ENCODE measurements at regions not wholly inside any gene's neighbourhood (a gene's known extent, or its start where the extent isn't known, plus 50 kb on each side); places are given as distances from the start of the nearest gene placed in this dataset.
"Not testable (repeated sequence)": the region's sequence is repeated elsewhere in the genome, so short reads cannot be mapped to it uniquely, and the experiment has no call there.

DNA sequence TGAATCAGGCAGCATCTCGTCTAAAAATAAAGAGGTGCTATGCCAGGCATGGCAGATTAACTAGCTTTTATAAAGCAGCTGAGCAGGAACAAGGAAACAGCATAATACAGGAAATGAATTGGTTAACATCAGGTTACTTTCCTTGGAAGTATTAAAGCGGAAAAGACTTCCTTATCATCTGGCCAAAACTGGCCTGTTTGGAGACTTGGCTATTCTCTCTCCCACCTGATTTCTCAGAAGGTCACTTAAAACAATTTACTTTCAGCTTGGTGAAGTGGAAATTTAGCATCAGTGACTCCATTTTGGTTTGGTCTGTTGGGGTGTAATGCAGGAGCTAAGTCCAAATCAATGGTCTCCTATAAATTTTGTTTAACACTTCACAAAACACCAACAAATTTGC, 191.6 kb downstream of the NUFIP1 start:
- dilution Hi-C loops (cut with MboI; ENCODE audit: extremely low pct_ligation_motif_present, low sequenced_read_pairs) = no loop called here
- Histone ChIP-seq H3K4me3 (ENCODE audit: control insufficient read depth in 2 of 3, extremely low read depth in 1 of 3, insufficient read depth in 2 of 3, low read depth in 1 of 3, low read length in 3 of 3) (no peak overlapping the region), H2AFZ (ENCODE audit: control insufficient read depth, low read length) (no peak overlapping the region), H3K79me2 (ENCODE audit: control insufficient read depth, insufficient read depth, low read length) (no peaks in the 10 kb centered on the region), H3K36me3 (ENCODE audit: control insufficient read depth in 2 of 2, extremely low read depth in 1 of 2, insufficient read depth in 2 of 2, low read length in 2 of 2) (no peaks in the 10 kb centered on the region), H3K9ac (ENCODE audit: control insufficient read depth, extremely low read depth, insufficient read depth, low read length) (no peak overlapping the region), H3K27ac (ENCODE audit: control insufficient read depth, insufficient read depth, low read length) (no peak overlapping the region), H3K27me3 (ENCODE audit: control insufficient read depth, extremely low read depth, insufficient read depth, low read length) (no peaks in the 10 kb centered on the region), H3K4me1 (ENCODE audit: control insufficient read depth, extremely low read depth, insufficient read depth, low read length) (peaks cover 10% of the 10 kb centered on the region), H4K20me1 (ENCODE audit: control insufficient read depth, extremely low read depth, insufficient read depth, low read length) (no peaks in the 10 kb centered on the region), H3K4me2 (ENCODE audit: control insufficient read depth, extremely low read depth, insufficient read depth, low read depth, low read length) (no peak overlapping the region), H3K9me3 (ENCODE audit: control insufficient read depth, low read depth, low read length) (no peaks in the 10 kb centered on the region), H3K9me1 (ENCODE audit: control insufficient read depth, extremely low read depth, insufficient read depth, low read length) (no peaks in the 10 kb centered on the region)
- DNase-seq (ENCODE audit: low read depth, low spot score) (no peak), FAIRE-seq (no peak)
- no peak for TF ChIP-seq EZH2 (IDR thresholded peaks at IDR 0.05; ENCODE audit: low read length)
- TF ChIP-seq, protein P1, sequence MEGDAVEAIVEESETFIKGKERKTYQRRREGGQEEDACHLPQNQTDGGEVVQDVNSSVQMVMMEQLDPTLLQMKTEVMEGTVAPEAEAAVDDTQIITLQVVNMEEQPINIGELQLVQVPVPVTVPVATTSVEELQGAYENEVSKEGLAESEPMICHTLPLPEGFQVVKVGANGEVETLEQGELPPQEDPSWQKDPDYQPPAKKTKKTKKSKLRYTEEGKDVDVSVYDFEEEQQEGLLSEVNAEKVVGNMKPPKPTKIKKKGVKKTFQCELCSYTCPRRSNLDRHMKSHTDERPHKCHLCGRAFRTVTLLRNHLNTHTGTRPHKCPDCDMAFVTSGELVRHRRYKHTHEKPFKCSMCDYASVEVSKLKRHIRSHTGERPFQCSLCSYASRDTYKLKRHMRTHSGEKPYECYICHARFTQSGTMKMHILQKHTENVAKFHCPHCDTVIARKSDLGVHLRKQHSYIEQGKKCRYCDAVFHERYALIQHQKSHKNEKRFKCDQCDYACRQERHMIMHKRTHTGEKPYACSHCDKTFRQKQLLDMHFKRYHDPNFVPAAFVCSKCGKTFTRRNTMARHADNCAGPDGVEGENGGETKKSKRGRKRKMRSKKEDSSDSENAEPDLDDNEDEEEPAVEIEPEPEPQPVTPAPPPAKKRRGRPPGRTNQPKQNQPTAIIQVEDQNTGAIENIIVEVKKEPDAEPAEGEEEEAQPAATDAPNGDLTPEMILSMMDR (optimal IDR thresholded peaks at IDR 0.05 in 1 of 3, IDR thresholded peaks at IDR 0.05 in 1 of 3, conservative IDR thresholded peaks at IDR 0.05 in 1 of 3; ENCODE audit: extremely low read depth in 1 of 3, insufficient read depth in 2 of 3, low read length in 3 of 3) = no peak

DNA sequence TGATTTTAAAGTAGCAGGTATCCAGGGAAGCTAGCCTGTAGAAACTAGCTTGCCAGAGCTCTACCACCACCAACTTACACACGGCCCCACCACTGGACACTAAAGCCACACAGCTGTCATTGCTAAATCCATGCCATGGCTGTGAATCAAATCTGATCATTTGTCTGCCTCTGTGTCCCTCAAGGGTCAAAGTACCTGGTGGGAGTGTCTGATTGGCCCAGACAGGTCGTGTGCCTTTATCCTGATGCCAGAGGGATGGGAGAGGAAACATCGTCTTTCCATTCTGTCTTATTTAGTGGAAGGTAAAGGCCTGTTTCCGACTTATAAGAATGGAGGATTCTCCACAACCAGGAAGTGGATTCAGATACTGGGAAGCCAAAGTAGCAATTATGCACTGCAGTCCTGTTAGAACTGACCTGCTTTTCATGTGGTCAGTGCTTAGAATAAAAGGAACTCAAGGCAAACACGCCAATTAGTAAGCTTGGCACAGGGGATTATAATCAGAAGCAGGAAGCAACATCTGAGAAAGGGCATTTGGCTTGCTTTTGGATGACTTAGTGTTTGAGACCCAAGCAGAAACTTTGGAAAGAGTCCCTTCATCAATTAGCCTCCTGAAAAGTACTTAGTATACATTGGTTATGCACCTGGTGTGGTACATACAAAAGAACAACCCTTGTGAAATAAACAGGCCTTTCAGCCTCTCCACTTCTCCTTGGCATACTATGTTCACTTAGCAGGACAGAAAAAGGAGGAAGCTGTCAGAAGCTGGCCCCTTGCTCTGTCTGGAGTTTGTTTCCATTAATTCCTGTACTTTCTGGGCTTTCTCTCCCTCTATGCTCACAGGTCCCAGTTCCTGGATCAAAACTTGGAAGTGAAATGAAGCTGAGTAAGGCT, 192.4 kb downstream of the NUFIP1 start:
- Histone ChIP-seq H3K4me3 (ENCODE audit: control insufficient read depth in 2 of 3, extremely low read depth in 1 of 3, insufficient read depth in 2 of 3, low read depth in 1 of 3, low read length in 3 of 3) (no peak overlapping the region), H3K4me2 (ENCODE audit: control insufficient read depth, extremely low read depth, insufficient read depth, low read depth, low read length) (no peak overlapping the region), H3K9me3 (ENCODE audit: control insufficient read depth, low read depth, low read length) (no peaks in the 10 kb centered on the region), H3K9ac (ENCODE audit: control insufficient read depth, extremely low read depth, insufficient read depth, low read length) (no peak overlapping the region), H4K20me1 (ENCODE audit: control insufficient read depth, extremely low read depth, insufficient read depth, low read length) (no peaks in the 10 kb centered on the region), H3K27ac (ENCODE audit: control insufficient read depth, insufficient read depth, low read length) (no peak overlapping the region), H3K36me3 (ENCODE audit: control insufficient read depth in 2 of 2, extremely low read depth in 1 of 2, insufficient read depth in 2 of 2, low read length in 2 of 2) (no peaks in the 10 kb centered on the region), H3K4me1 (ENCODE audit: control insufficient read depth, extremely low read depth, insufficient read depth, low read length) (peaks cover 2% of the 10 kb centered on the region), H2AFZ (ENCODE audit: control insufficient read depth, low read length) (no peak overlapping the region), H3K9me1 (ENCODE audit: control insufficient read depth, extremely low read depth, insufficient read depth, low read length) (no peaks in the 10 kb centered on the region), H3K79me2 (ENCODE audit: control insufficient read depth, insufficient read depth, low read length) (no peaks in the 10 kb centered on the region), H3K27me3 (ENCODE audit: control insufficient read depth, extremely low read depth, insufficient read depth, low read length) (no peaks in the 10 kb centered on the region)
- TF ChIP-seq EZH2 (IDR thresholded peaks at IDR 0.05; ENCODE audit: low read length) = no peak
- TF ChIP-seq, protein P1 (optimal IDR thresholded peaks at IDR 0.05 in 1 of 3, IDR thresholded peaks at IDR 0.05 in 1 of 3, conservative IDR thresholded peaks at IDR 0.05 in 1 of 3; ENCODE audit: extremely low read depth in 1 of 3, insufficient read depth in 2 of 3, low read length in 3 of 3) = no peak
- dilution Hi-C loops (cut with MboI; ENCODE audit: extremely low pct_ligation_motif_present, low sequenced_read_pairs) = no loop called here
- FAIRE-seq (peak; percentile 62), DNase-seq (ENCODE audit: low read depth, low spot score) (no peak)

DNA sequence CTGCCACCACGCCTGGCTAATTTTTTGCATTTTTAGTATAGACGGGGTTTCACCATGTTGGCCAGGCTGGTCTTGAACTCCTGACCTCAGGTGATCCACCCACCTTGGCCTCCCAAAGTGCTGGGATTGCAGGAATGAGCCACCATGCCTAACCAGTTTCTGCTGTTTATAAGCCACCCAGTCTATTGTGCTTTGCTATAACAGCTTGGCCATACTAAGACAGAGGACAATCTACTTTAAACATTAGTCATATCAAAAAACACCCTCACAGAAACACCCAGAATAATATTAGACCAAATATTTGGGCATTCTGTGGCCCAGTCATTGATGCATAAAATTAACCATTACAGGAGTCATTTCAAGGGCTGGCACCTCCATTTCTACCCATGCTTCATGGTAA, 193.2 kb downstream of the NUFIP1 start:
- H2AFZ ChIP-seq (ENCODE audit: control insufficient read depth, low read length); H3K9ac ChIP-seq (ENCODE audit: control insufficient read depth, extremely low read depth, insufficient read depth, low read length); H4K20me1 ChIP-seq (ENCODE audit: control insufficient read depth, extremely low read depth, insufficient read depth, low read length); H3K9me3 ChIP-seq (ENCODE audit: control insufficient read depth, low read depth, low read length); H3K4me1 ChIP-seq (ENCODE audit: control insufficient read depth, extremely low read depth, insufficient read depth, low read length); H3K27me3 ChIP-seq (ENCODE audit: control insufficient read depth, extremely low read depth, insufficient read depth, low read length); H3K36me3 ChIP-seq (ENCODE audit: control insufficient read depth in 2 of 2, extremely low read depth in 1 of 2, insufficient read depth in 2 of 2, low read length in 2 of 2); FAIRE-seq; H3K4me3 ChIP-seq (ENCODE audit: control insufficient read depth in 2 of 3, extremely low read depth in 1 of 3, insufficient read depth in 2 of 3, low read depth in 1 of 3, low read length in 3 of 3); H3K27ac ChIP-seq (ENCODE audit: control insufficient read depth, insufficient read depth, low read length); H3K9me1 ChIP-seq (ENCODE audit: control insufficient read depth, extremely low read depth, insufficient read depth, low read length); H3K79me2 ChIP-seq (ENCODE audit: control insufficient read depth, insufficient read depth, low read length); dilution Hi-C loops (cut with MboI; ENCODE audit: extremely low pct_ligation_motif_present, low sequenced_read_pairs); DNase-seq (ENCODE audit: low read depth, low spot score); H3K4me2 ChIP-seq (ENCODE audit: control insufficient read depth, extremely low read depth, insufficient read depth, low read depth, low read length): not testable (repeated sequence)

Measured in keratinocyte (primary cell).